PC-9 (cell line): ENCODE measurements at regions not wholly inside any gene's neighbourhood (a gene's known extent, or its start where the extent isn't known, plus 50 kb on each side); places are given as distances from the start of the nearest gene placed in this dataset.

ENCODE experiments used
- BruUV-seq: library from RNA; stranded (reverse); fragments of 400-500 nt; replicated peaks from 2 replicates; lab custom pipeline; 2021; lab: Mats Ljungman, UMichigan
- CTCF ChIA-PET: fragments of 300-600 bp; sonication (Branson Sonifier 250); formaldehyde crosslinking; loops from one replicate; lab custom pipeline; 2022; ENCODE audit warnings: antibody characterized with exemption; lab: Charles Lee
- POLR2A ChIA-PET: fragments of 300-600 bp; sonication (Branson Sonifier 250); formaldehyde crosslinking; loops from one replicate; lab custom pipeline; 2022; ENCODE audit warnings: antibody characterized with exemption; ENCODE audit not compliant: unreplicated experiment; lab: Charles Lee
- DNase-seq, 2 experiments: peaks; one replicate each; pipeline versions ENCODE4 v3.0.0 to v3.0.0-alpha.2; 2015 to 2022; ENCODE audit warnings: mixed read lengths in 1 of 2
- H2AFZ ChIP-seq: fragments of 200-600 bp; sonication (generic); 2 replicates; pipeline ENCODE4 v1.8.1; 2017; ENCODE audit warnings: antibody characterized with exemption
- H3F3A ChIP-seq: fragments of 200-600 bp; sonication (generic); 2 replicates; pipeline ENCODE4 v1.8.1; 2017; ENCODE audit warnings: antibody characterized with exemption, mild to moderate bottlenecking, low read depth; ENCODE audit not compliant: insufficient read depth
- H3K27ac ChIP-seq: fragments of 200-600 bp; sonication (generic); 2 replicates; pipeline ENCODE4 v1.6.1; 2016; ENCODE audit warnings: mixed run types
- H3K27me3 ChIP-seq: fragments of 200-600 bp; sonication (generic); 2 replicates; pipeline ENCODE4 v1.6.1; 2016; ENCODE audit warnings: low read depth, mixed run types; ENCODE audit not compliant: insufficient read depth
- H3K36me3 ChIP-seq: fragments of 200-600 bp; sonication (generic); 2 replicates; pipeline ENCODE4 v1.6.1; 2016; ENCODE audit warnings: low read depth, mixed run types
- H3K4me1 ChIP-seq: fragments of 200-600 bp; sonication (generic); replicated peaks from 2 replicates; pipeline ENCODE4 v1.6.1; 2016; ENCODE audit warnings: mixed run types; ENCODE audit not compliant: insufficient read depth
- H3K4me2 ChIP-seq: fragments of 200-600 bp; sonication (generic); 2 replicates; pipeline ENCODE4 v1.6.1; 2017; ENCODE audit warnings: mixed run types
- H3K4me3 ChIP-seq: fragments of 200-600 bp; sonication (generic); 2 replicates; pipeline ENCODE4 v1.6.1; 2016; ENCODE audit warnings: mixed run types
- H3K79me2 ChIP-seq: fragments of 200-600 bp; sonication (generic); 2 replicates; pipeline ENCODE4 v1.6.1; 2017; ENCODE audit warnings: low read depth, mixed run types
- H3K9me2 ChIP-seq: fragments of 200-600 bp; sonication (generic); 2 replicates; pipeline ENCODE4 v1.8.1; 2017; ENCODE audit warnings: mild to moderate bottlenecking; ENCODE audit not compliant: insufficient read depth
- H3K9me3 ChIP-seq: fragments of 200-600 bp; sonication (generic); 2 replicates; pipeline ENCODE4 v1.8.1; 2016; ENCODE audit warnings: low read depth; ENCODE audit not compliant: insufficient read depth
- H4K20me1 ChIP-seq: fragments of 200-600 bp; sonication (generic); 2 replicates; pipeline ENCODE4 v1.8.1; 2017; ENCODE audit not compliant: insufficient read depth
- CTCF ChIP-seq: fragments of 200-600 bp; sonication (generic); conservative IDR thresholded peaks from 2 replicates; pipeline ENCODE4 v1.6.1; 2017; ENCODE audit warnings: mixed run types, antibody characterized with exemption, mild to moderate bottlenecking, moderate library complexity
- EZH2 ChIP-seq: fragments of 200-600 bp; sonication (generic); IDR thresholded peaks from 2 replicates; pipeline ENCODE4 v1.8.0; 2017; ENCODE audit warnings: antibody characterized with exemption, low read depth
- intact Hi-C: fragments of 100-400 bp; cut with micrococcal nuclease; formaldehyde crosslinking; loops from one replicate; pipeline ENCODE4 v1.10.0; 2022; ENCODE audit not compliant: unreplicated experiment

- POLR2A ChIA-PET, result no interaction called here
- H3K36me3 ChIP-seq, result no peaks in the 10 kb centered on the region
- H3K4me2 ChIP-seq, result 0 out of 2 replicates have a peak overlapping the region, but pooled peaks have one; percentile 3
- BruUV-seq, result no TSS peak
- TF ChIP-seq CTCF, result no peak
- TF ChIP-seq EZH2, result no peak
- no peaks in the 10 kb centered on the region for H3K79me2 ChIP-seq
- peaks cover 14% of the 10 kb centered on the region; the same call in 1 of the 2 replicates for H3K4me1 ChIP-seq
- H3K9me2 ChIP-seq, result no peaks in the 10 kb centered on the region
- H3K27me3 ChIP-seq, result no peaks in the 10 kb centered on the region
- DNase-seq, result no peak
- H3K9me3 ChIP-seq, result no peaks in the 10 kb centered on the region
- H3K4me3 ChIP-seq, result no peak overlapping the region
- intact Hi-C loops, result no loop called here
- CTCF ChIA-PET, result no interaction called here
- H3F3A ChIP-seq, result no peaks in the 10 kb centered on the region
- no peak overlapping the region for H3K27ac ChIP-seq
- H4K20me1 ChIP-seq, result no peaks in the 10 kb centered on the region
- H2AFZ ChIP-seq, result no peak overlapping the region
These were observed 266.4 kb downstream of the TINAG start for GRCh38 chr6:54574671-54575070.

- no peak overlapping the region for H3K27ac ChIP-seq
- no peak overlapping the region for H3K4me2 ChIP-seq
- H3F3A ChIP-seq, result no peaks in the 10 kb centered on the region
- no peaks in the 10 kb centered on the region for H4K20me1 ChIP-seq
- H3K36me3 ChIP-seq, result no peaks in the 10 kb centered on the region
- no peak for TF ChIP-seq CTCF
- no peak for TF ChIP-seq EZH2
- no peak overlapping the region for H2AFZ ChIP-seq
- intact Hi-C loops, result no loop called here
- CTCF ChIA-PET, result no interaction called here
- no peak for DNase-seq
- H3K4me1 ChIP-seq, result peaks cover 14% of the 10 kb centered on the region; the same call in 1 of the 2 replicates
- no peak overlapping the region for H3K4me3 ChIP-seq
- no peaks in the 10 kb centered on the region for H3K79me2 ChIP-seq
- no TSS peak for BruUV-seq
- H3K9me2 ChIP-seq, result no peaks in the 10 kb centered on the region
- POLR2A ChIA-PET, result no interaction called here
- no peaks in the 10 kb centered on the region for H3K9me3 ChIP-seq
- no peaks in the 10 kb centered on the region for H3K27me3 ChIP-seq
These were observed 268.3 kb upstream of the FAM83B start for GRCh38 chr6:54578261-54578660.

GRCh38 chr6:54579011-54579410, 267.6 kb upstream of the FAM83B start:
- no peak for DNase-seq
- no peak overlapping the region for H3K4me2 ChIP-seq
- H3K4me3 ChIP-seq, result no peak overlapping the region
- no peaks in the 10 kb centered on the region for H3K79me2 ChIP-seq
- H3K9me2 ChIP-seq, result no peaks in the 10 kb centered on the region
- H3K9me3 ChIP-seq, result no peaks in the 10 kb centered on the region
- TF ChIP-seq CTCF (no peak), EZH2 (no peak)
- H3K27me3 ChIP-seq, result no peaks in the 10 kb centered on the region
- H3K4me1 ChIP-seq, result peaks cover 14% of the 10 kb centered on the region; the same call in 1 of the 2 replicates
- ChIA-PET POLR2A (interaction anchor here (0.6 kb wide), 1 partner anchor 462 kb away, joined by 3 read pairs; no protein-coding TSS in a partner anchor), CTCF (no interaction called here)
- H3K36me3 ChIP-seq, result no peaks in the 10 kb centered on the region
- intact Hi-C loops, result no loop called here
- H3F3A ChIP-seq, result no peaks in the 10 kb centered on the region
- H2AFZ ChIP-seq, result no peak overlapping the region
- BruUV-seq, result no TSS peak
- no peak overlapping the region for H3K27ac ChIP-seq
- H4K20me1 ChIP-seq, result no peaks in the 10 kb centered on the region
